WTC11 (cell line): ENCODE measurements at regions not wholly inside any gene's neighbourhood (a gene's known extent, or its start where the extent isn't known, plus 50 kb on each side); places are given as distances from the start of the nearest gene placed in this dataset.
"Not testable (repeated sequence)": the region's sequence is repeated elsewhere in the genome, so short reads cannot be mapped to it uniquely, and the experiment has no call there.

Source experiments
- ARID4B ChIP-seq: sonication (generic); formaldehyde crosslinking; IDR thresholded peaks from 2 replicates; pipeline ENCODE4 v1.8.0; 2023; ENCODE audit warnings: missing genetic modification reagents, mild to moderate bottlenecking, borderline replicate concordance
- CREB1 ChIP-seq: sonication (generic); formaldehyde crosslinking; IDR thresholded peaks from 2 replicates; pipeline ENCODE4 v1.8.0; 2023; ENCODE audit warnings: mild to moderate bottlenecking, missing genetic modification reagents
- CREM ChIP-seq: sonication (generic); formaldehyde crosslinking; IDR thresholded peaks from 2 replicates; pipeline ENCODE4 v1.8.1; 2022; ENCODE audit warnings: mild to moderate bottlenecking, missing genetic modification reagents, moderate library complexity
- CTCF ChIP-seq: fragments of 200-600 bp; IDR thresholded peaks from 2 replicates; pipeline ENCODE4 v1.8.0; 2022; ENCODE audit warnings: antibody characterized with exemption
- FOXJ3 ChIP-seq: sonication (generic); formaldehyde crosslinking; IDR thresholded peaks from 2 replicates; pipeline ENCODE4 v1.9.0; 2021; ENCODE audit warnings: missing genetic modification reagents, mild to moderate bottlenecking, borderline replicate concordance
- KAT7 ChIP-seq: sonication (generic); formaldehyde crosslinking; IDR thresholded peaks from 2 replicates; pipeline ENCODE4 v1.8.1; 2023; ENCODE audit warnings: missing genetic modification reagents, mild to moderate bottlenecking, borderline replicate concordance
- MXD4 ChIP-seq: fragments of 250-450 bp; sonication (Bioruptor Pico); IDR thresholded peaks from 2 replicates; pipeline ENCODE4 v1.8.0; 2021; ENCODE audit warnings: mild to moderate bottlenecking, moderate library complexity, borderline replicate concordance
- SP1 ChIP-seq: sonication (generic); formaldehyde crosslinking; conservative IDR thresholded peaks from 2 replicates; pipeline ENCODE4 v1.8.1; 2022; ENCODE audit warnings: missing genetic modification reagents
- TEAD4 ChIP-seq: sonication (generic); formaldehyde crosslinking; IDR thresholded peaks from 2 replicates; pipeline ENCODE4 v1.8.0; 2022; ENCODE audit warnings: mild to moderate bottlenecking, missing genetic modification reagents
- TP53 ChIP-seq: sonication (generic); formaldehyde crosslinking; IDR thresholded peaks from 2 replicates; pipeline ENCODE4 v1.8.1; 2023; ENCODE audit warnings: mild to moderate bottlenecking, missing genetic modification reagents
- ZBTB21 ChIP-seq: sonication (generic); formaldehyde crosslinking; IDR thresholded peaks from 2 replicates; pipeline ENCODE4 v1.8.1; 2023; ENCODE audit warnings: mild to moderate bottlenecking, missing genetic modification reagents, borderline replicate concordance
- ZNF512 ChIP-seq: sonication (generic); formaldehyde crosslinking; IDR thresholded peaks from 2 replicates; pipeline ENCODE4 v1.8.1; 2022; ENCODE audit warnings: missing genetic modification reagents, borderline replicate concordance

- not testable (repeated sequence) for TF ChIP-seq CTCF; MXD4 (CRISPR knock-in tag); TEAD4; TP53 (CRISPR knock-in tag); FOXJ3 (CRISPR knock-in tag); SP1 (CRISPR knock-in tag); KAT7; CREM; ZBTB21; ARID4B (CRISPR knock-in tag); CREB1 (CRISPR knock-in tag); ZNF512
These were observed 99.2 kb downstream of the ZNF100 start for GRCh38 chr19:21668072-21668773.
